ENCODE measurements at regions not wholly inside any gene's neighbourhood (a gene's known extent, or its start where the extent isn't known, plus 50 kb on each side); places are given as distances from the start of the nearest gene placed in this dataset.
"Not testable (repeated sequence)": the region's sequence is repeated elsewhere in the genome, so short reads cannot be mapped to it uniquely, and the experiment has no call there.

DNA sequence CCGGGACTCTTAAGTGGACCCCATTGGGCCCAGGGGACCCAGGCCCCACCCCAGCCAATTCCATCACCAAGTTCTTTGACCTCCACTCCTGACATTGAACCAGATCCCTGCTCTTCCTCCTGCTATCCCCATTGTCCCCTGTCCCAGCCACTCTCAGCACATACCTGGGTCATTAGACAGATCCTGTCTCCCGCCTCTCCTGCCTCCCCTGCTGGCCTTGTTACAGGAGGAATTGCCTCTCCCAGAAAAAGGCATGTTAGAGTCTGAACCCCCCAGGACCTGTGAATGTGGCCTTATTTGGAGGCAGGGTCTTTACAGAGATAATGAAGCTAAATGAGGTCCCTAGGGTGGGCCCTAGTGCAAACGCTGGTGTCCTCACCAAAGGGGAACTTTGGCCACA lies 301.9 kb downstream of the NPHP4 start:
- ChIA-PET POLR2A (no interaction called here), CTCF (no interaction called here)
- no peak for DNase-seq
- intact Hi-C loops (cut with micrococcal nuclease): no loop called here
- H3K9me3 Mint-ChIP-seq: no peaks in the 10 kb centered on the region
- H3K27ac Mint-ChIP-seq: no peak overlapping the region
- H3K27me3 Mint-ChIP-seq: peaks cover 9% of the 10 kb centered on the region
- no peaks in the 10 kb centered on the region for H3K36me3 Mint-ChIP-seq
- H3K4me1 Mint-ChIP-seq (ENCODE audit: low read depth): no peaks in the 10 kb centered on the region
- H3K4me3 Mint-ChIP-seq: no peak overlapping the region

DNA sequence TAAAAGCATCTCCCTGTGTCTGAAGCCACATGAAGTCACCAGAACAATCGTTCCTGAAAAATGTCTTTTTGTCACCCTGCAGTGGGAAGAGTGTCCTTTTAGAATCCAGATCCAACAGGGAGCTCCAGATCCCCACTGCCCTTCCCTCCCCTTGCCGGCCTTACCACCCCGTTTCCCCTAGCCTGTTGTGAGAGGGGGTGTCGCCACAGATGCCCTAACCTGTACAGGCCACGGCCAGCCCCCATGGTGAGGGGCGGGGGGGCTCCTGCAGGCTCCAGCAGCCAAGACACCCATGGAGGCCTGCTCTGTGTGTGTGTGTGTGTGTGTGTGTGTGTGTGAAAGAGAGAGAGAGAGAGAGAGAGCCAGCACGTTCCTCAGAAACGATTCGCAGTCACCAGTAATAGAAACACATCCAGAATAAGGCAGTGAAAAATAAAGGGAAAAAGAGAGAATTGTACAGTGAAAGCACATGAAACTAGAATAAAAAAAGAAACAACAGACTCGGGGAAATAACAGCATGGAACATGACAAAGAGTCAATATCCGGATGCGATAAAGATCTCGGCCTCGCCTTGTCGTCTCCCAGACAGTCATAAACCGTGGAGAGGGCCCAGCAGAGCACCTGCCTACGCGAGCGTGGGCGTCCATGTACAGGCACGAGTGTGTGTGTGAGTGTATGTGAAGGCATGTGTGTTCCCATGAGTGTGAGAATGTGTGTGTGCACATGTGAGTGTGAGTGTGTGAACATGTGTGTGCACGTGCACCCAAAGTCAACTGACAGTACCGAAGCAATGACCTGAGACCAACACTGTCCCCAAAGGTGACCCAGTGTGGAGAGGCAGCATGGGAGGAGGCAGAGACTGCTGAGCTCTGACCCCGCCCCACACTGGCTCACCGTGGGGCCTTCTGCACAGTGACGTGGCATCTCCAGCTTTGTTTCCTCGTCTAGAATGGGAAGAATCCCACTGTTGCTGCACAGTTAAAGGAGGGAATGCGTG lies 303.8 kb downstream of the NPHP4 start:
- H3K4me3 Mint-ChIP-seq: no peak overlapping the region
- no peaks in the 10 kb centered on the region for H3K4me1 Mint-ChIP-seq (ENCODE audit: low read depth)
- no peaks in the 10 kb centered on the region for H3K9me3 Mint-ChIP-seq
- no peak overlapping the region for H3K27ac Mint-ChIP-seq
- ChIA-PET CTCF (no interaction called here), POLR2A (no interaction called here)
- peaks cover 9% of the 10 kb centered on the region for H3K27me3 Mint-ChIP-seq
- no peak for DNase-seq
- no peaks in the 10 kb centered on the region for H3K36me3 Mint-ChIP-seq
- intact Hi-C loops (cut with micrococcal nuclease): no loop called here

DNA sequence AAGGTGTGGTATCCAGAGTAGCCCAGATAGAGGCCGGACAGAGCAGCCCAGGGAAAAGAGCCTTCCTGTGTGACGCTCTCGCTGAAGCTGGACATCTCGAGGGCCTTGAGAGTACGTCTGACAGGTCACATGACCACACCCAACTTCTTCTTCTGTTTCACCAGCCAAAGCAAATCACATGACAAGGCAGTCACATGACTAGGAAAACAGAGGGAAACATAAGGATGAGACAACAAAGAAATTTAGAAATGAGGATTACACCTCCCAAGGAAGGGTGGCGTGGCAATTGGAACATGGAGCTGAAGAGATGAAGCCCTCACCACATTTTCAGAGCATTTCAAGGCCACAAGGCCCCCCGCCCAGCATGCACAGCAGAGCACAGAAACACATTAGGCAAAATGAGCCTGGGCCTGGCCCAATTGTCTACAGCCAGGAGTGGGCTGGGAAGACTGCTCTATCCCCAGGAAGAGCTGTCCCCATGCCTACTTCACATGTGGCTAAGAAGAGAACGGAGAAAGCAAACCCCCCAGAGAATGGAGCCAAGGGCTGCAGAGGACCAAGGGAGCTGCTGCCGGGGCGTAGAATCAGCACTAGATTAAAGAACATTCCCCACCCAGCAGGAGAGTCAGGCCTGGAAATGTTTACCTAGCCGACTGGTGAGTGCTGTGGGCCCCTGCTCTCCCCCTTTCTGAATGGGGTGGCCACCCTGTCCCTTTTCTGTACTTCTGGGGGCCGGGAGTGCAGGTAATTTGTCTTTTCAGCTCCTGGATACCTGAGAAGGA lies 305.1 kb downstream of the NPHP4 start:
- Mint-ChIP-seq H3K4me3 (no peak overlapping the region), H3K36me3 (no peaks in the 10 kb centered on the region), H3K27me3 (peaks cover 9% of the 10 kb centered on the region), H3K27ac (no peak overlapping the region), H3K9me3 (no peaks in the 10 kb centered on the region), H3K4me1 (ENCODE audit: low read depth) (no peaks in the 10 kb centered on the region)
- intact Hi-C loops (cut with micrococcal nuclease): no loop called here
- ChIA-PET CTCF (interaction anchor here (1.0 kb wide), 1 partner anchor 59 kb away, joined by 5 read pairs; no protein-coding TSS in a partner anchor), POLR2A (no interaction called here)
- DNase-seq: no peak

DNA sequence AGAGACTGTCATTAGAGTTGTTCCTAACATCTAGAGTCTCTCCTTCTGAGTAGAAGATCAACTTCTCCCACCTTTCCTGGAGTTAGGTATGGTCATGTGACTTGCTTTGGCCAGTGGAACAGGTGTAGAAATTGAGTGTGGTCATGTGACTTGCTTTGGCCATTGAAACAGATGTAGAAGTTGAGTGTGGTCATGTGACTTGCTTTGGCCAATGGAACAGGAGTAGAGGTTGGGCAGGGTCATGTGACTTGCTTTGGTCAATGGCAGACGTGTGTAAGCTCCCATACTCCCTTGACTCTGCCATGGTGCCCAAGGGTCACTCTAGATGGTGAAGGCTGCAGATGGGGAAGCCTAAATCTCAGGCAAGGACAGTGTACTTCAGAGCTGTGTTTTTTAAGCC lies 306.0 kb downstream of the NPHP4 start:
- no peaks in the 10 kb centered on the region for H3K4me1 Mint-ChIP-seq (ENCODE audit: low read depth)
- no peaks in the 10 kb centered on the region for H3K36me3 Mint-ChIP-seq
- DNase-seq: no peak
- H3K27me3 Mint-ChIP-seq: peaks cover 9% of the 10 kb centered on the region
- ChIA-PET POLR2A (no interaction called here), CTCF (no interaction called here)
- H3K9me3 Mint-ChIP-seq: no peaks in the 10 kb centered on the region
- intact Hi-C loops (cut with micrococcal nuclease): no loop called here
- H3K27ac Mint-ChIP-seq: no peak overlapping the region
- no peak overlapping the region for H3K4me3 Mint-ChIP-seq

DNA sequence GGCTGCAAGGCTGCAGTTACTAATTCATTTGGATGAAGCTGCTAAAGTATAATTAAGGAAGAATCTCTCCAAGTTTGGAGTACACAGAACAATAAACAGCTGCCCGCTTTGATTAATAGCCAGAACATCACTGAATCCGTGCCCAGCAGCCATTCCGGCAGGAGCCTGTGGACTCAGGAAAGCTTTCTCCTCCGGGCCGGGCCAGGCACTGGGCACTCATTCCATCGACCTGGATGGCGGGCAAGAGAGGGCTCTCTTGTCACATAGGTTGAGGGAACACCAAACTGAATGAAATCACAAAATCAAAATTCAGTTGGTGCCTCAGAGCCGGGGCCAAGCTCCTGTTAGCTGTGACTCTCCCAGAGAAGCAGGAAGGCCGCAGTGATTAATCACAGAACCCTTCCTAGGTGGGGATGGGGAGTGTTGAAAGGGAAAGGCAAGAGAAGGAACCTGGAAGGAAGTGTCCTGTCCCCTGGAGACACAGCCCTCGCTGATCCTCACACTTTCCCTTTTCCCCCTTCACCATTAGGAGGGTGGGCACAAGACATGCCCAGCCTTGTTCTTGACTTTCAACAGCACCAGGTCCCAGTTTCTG lies 306.7 kb downstream of the NPHP4 start:
- intact Hi-C loops (cut with micrococcal nuclease): no loop called here
- ChIA-PET POLR2A (no interaction called here), CTCF (no interaction called here)
- Mint-ChIP-seq H3K4me1 (ENCODE audit: low read depth) (no peaks in the 10 kb centered on the region), H3K27ac (no peak overlapping the region), H3K4me3 (no peak overlapping the region), H3K9me3 (no peaks in the 10 kb centered on the region), H3K27me3 (peaks cover 6% of the 10 kb centered on the region), H3K36me3 (no peaks in the 10 kb centered on the region)
- no peak for DNase-seq

DNA sequence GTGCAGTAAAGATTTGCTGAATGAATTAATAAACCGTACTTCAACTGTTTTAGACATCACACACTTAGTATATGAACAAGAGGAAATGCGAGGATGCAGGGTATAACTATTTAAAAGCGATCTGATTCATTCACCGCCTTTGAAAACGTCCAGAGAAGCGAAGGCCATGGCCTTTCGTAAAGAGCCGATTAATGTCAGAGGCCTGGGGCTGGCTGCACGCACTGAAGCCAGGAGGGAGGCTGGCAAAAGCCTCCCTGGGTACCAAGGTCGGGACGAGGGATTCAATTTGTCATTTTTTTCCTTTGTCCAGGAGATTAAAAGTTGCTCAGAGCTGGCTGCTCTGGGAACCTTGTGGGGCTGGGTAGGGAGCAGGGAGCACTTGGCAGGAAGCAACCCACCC lies 307.4 kb downstream of the NPHP4 start:
- DNase-seq: no peak
- H3K4me3 Mint-ChIP-seq: no peak overlapping the region
- H3K4me1 Mint-ChIP-seq (ENCODE audit: low read depth): no peaks in the 10 kb centered on the region
- no peak overlapping the region for H3K27ac Mint-ChIP-seq
- H3K36me3 Mint-ChIP-seq: no peaks in the 10 kb centered on the region
- CTCF ChIA-PET: no interaction called here
- no peaks in the 10 kb centered on the region for H3K9me3 Mint-ChIP-seq
- POLR2A ChIA-PET: no interaction called here
- intact Hi-C loops (cut with micrococcal nuclease): no loop called here
- peaks cover 7% of the 10 kb centered on the region for H3K27me3 Mint-ChIP-seq

DNA sequence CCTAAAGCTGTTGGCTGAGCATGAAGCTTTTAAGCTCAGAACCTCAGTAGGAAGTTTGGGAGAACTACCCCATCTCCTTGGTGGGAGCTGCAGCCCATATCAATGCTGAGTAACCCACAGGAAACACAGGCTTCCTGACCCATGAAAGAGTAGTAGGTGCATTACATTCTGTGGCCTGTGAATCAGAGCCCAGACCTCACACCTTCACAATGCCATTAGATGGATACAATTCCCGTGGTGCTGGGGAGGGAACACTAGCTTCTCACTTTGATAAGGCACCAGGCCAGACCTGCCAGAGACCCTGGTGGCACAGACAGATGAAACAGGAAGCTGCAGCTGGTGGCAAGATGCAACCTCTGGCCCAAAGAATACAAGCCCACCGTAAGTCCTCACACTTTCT lies 308.8 kb downstream of the NPHP4 start:
- intact Hi-C loops (cut with micrococcal nuclease): no loop called here
- ChIA-PET CTCF (no interaction called here), POLR2A (interaction anchor here (0.6 kb wide), 1 partner anchor 1015 kb away, joined by 4 read pairs; no protein-coding TSS in a partner anchor)
- Mint-ChIP-seq H3K27me3 (peaks cover 5% of the 10 kb centered on the region), H3K27ac (no peak overlapping the region), H3K4me1 (ENCODE audit: low read depth) (no peaks in the 10 kb centered on the region), H3K36me3 (no peaks in the 10 kb centered on the region), H3K9me3 (no peaks in the 10 kb centered on the region), H3K4me3 (no peak overlapping the region)
- no peak for DNase-seq

DNA sequence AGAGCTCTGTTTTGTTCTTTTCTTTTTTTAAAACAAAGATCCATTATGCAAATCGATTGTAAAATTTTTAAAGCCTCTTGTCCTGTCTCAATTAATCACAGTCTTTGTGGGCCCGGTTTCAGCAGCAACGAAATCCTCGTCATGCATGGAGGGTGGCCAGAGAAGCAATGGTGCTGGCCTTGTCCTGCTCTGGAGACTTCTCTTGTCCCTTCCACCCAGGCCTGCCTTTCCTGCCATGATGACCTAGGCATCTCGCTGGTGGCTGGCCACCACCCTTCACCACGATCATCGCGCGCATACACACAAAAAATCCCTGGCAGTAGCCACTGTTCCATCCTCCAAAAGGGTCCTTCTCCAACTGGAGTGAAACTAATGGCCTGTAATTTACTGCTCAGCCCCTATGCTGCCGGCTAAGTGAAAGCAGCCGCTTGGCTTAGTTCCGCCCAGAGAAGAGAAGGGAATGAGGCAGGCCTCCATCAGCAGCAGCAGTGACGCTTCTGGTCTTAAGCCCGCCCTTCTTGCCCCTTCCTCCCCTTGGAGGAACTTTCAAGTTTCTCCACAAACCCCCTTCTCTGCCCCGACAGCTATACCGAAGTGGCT lies 309.5 kb downstream of the NPHP4 start:
- CTCF ChIA-PET: no interaction called here
- H3K4me3 Mint-ChIP-seq: no peak overlapping the region
- DNase-seq: no peak
- H3K27me3 Mint-ChIP-seq: peaks cover 8% of the 10 kb centered on the region
- H3K27ac Mint-ChIP-seq: no peak overlapping the region
- H3K4me1 Mint-ChIP-seq (ENCODE audit: low read depth): no peaks in the 10 kb centered on the region
- POLR2A ChIA-PET: no interaction called here
- intact Hi-C loops (cut with micrococcal nuclease): no loop called here
- H3K36me3 Mint-ChIP-seq: no peaks in the 10 kb centered on the region
- no peaks in the 10 kb centered on the region for H3K9me3 Mint-ChIP-seq

DNA sequence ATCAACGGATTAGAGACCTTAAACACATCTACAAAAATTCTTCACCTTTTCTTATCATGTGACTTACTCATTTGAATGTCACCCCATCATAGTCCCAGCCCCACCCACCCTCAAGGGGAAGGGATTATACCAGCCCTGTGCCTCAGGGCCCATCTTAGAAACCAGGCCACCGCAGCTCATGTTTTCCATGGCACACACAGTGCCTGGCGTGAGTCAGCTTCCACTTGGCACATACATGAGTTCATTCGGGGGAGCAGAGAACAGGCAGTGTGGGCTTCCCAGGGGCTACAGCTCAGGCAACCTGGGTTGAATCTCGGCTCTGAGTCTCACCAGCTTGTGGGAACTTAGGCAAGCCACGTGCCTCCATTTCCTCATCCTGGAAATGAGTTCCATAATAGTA lies 310.6 kb downstream of the NPHP4 start:
- intact Hi-C loops (cut with micrococcal nuclease): no loop called here
- H3K27ac Mint-ChIP-seq: no peak overlapping the region
- no peaks in the 10 kb centered on the region for H3K36me3 Mint-ChIP-seq
- peaks cover 8% of the 10 kb centered on the region for H3K27me3 Mint-ChIP-seq
- DNase-seq: no peak
- no peaks in the 10 kb centered on the region for H3K9me3 Mint-ChIP-seq
- POLR2A ChIA-PET: no interaction called here
- CTCF ChIA-PET: no interaction called here
- no peaks in the 10 kb centered on the region for H3K4me1 Mint-ChIP-seq (ENCODE audit: low read depth)
- H3K4me3 Mint-ChIP-seq: no peak overlapping the region

DNA sequence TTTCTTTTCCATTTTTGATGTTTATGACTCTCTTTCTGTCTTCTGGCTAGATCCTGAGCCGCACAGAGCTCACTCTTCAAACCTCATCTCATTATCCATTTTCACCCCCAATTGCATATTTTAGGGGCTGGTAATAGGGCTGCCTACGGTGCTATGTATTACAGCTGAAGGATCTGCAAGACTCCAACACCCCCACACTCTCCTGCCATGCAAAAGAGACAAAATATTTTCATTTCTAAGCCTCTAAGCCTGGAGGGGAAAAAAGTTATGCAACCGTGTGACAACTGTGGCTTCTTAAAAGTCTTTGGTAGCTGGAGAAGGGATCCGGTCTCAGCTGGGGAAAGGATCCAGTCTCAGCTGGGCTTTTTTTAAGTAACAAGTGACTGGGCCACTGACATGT lies 311.6 kb downstream of the NPHP4 start:
- H3K4me3 Mint-ChIP-seq: no peak overlapping the region
- DNase-seq: no peak
- H3K27me3 Mint-ChIP-seq: peaks cover 5% of the 10 kb centered on the region
- peaks cover 4% of the 10 kb centered on the region for H3K9me3 Mint-ChIP-seq
- ChIA-PET POLR2A (no interaction called here), CTCF (no interaction called here)
- intact Hi-C loops (cut with micrococcal nuclease): no loop called here
- H3K27ac Mint-ChIP-seq: no peak overlapping the region
- no peaks in the 10 kb centered on the region for H3K36me3 Mint-ChIP-seq
- no peaks in the 10 kb centered on the region for H3K4me1 Mint-ChIP-seq (ENCODE audit: low read depth)

DNA sequence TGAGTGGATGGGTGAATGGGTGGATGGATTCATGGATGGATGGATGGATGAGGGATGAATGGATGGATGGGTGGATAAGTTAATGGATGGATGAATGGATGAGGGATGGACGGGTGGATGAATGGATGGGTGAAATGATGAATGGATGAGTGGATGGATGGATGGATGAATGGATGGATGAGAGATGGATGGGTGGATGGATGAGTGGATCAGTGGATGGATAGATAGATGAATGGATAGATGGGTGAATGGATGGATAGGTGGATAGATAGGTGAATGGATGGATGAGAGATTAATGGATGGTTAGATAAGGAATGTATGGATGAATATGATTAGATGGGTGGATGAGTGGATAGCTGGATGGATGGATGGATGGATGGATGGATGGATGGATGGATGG lies 313.5 kb downstream of the NPHP4 start:
- H3K27me3 Mint-ChIP-seq: peaks cover 6% of the 10 kb centered on the region
- H3K36me3 Mint-ChIP-seq: peaks cover 6% of the 10 kb centered on the region
- no peak overlapping the region for H3K4me3 Mint-ChIP-seq
- CTCF ChIA-PET: interaction anchor here (0.7 kb wide), 1 partner anchor 205 kb away, joined by 3 read pairs; no protein-coding TSS in a partner anchor
- POLR2A ChIA-PET: no interaction called here
- no peaks in the 10 kb centered on the region for H3K4me1 Mint-ChIP-seq (ENCODE audit: low read depth)
- H3K27ac Mint-ChIP-seq: no peak overlapping the region
- peaks cover 12% of the 10 kb centered on the region for H3K9me3 Mint-ChIP-seq
- intact Hi-C loops (cut with micrococcal nuclease): no loop called here
- no peak for DNase-seq

DNA sequence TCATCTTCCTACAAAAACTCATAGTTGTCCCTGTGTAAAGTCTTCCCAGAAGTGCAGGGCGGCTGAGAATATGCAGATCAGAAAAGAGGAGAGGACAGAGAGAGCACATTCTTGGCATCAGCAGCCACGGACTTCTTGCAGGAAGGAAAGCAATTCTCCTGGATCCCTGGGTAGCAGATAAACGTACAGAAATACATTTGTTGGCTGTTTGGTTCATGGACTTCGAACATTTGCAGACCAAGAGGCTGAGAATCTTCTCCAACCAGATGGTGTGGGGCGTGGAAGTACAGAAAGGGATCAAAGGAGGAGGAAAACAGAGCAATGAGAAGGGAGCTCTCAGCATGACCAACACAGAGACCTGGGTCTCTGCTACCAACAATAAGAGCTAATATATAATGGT lies 319.9 kb downstream of the NPHP4 start:
- H3K36me3 Mint-ChIP-seq; H3K4me3 Mint-ChIP-seq; DNase-seq; H3K4me1 Mint-ChIP-seq (ENCODE audit: low read depth); H3K27ac Mint-ChIP-seq; H3K27me3 Mint-ChIP-seq; POLR2A ChIA-PET; intact Hi-C loops (cut with micrococcal nuclease); CTCF ChIA-PET: not testable (repeated sequence)
- H3K9me3 Mint-ChIP-seq: peaks cover 17% of the 10 kb centered on the region
